H1 (cell line): ENCODE measurements at regions not wholly inside any gene's neighbourhood (a gene's known extent, or its start where the extent isn't known, plus 50 kb on each side); places are given as distances from the start of the nearest gene placed in this dataset.

Source experiments
- CTCF ChIA-PET: fragments of 300-600 bp; sonication (Branson Sonifier 250); formaldehyde crosslinking; loops from one replicate; lab custom pipeline; 2021; ENCODE audit not compliant: partially characterized antibody; lab: Charles Lee
- POLR2A ChIA-PET: fragments of 300-600 bp; sonication (Branson Sonifier 250); formaldehyde crosslinking; loops from one replicate; lab custom pipeline; 2021; ENCODE audit warnings: inconsistent platforms; ENCODE audit not compliant: partially characterized antibody; lab: Charles Lee
- DNase-seq, 2 experiments: peaks; one replicate each; pipeline versions ENCODE4 v3.0.0 to v3.0.0-alpha.2; 2010 to 2022; ENCODE audit warnings: low spot score in 2 of 2, low read depth in 1 of 2, mixed read lengths in 1 of 2
- FAIRE-seq: peaks from 2 replicates; lab custom pipeline; 2011; peaks lifted over from hg19 to GRCh38; lab: Jason Lieb, UNC
- H2AFZ ChIP-seq: 2 replicates; pipeline ENCODE4 v1.8.1; 2012; ENCODE audit warnings: low read length, inconsistent platforms
- H2AK5ac ChIP-seq: 2 replicates; pipeline ENCODE4 v1.6.1; 2013; ENCODE audit warnings: low read depth, low read length
- H2BK120ac ChIP-seq: replicated peaks from 2 replicates; pipeline ENCODE3; 2013; ENCODE audit warnings: low read depth, low read length, inconsistent platforms
- H2BK12ac ChIP-seq: 2 replicates; pipeline ENCODE4 v1.6.1; 2013; ENCODE audit warnings: low read depth, low read length
- H2BK15ac ChIP-seq: 2 replicates; pipeline ENCODE4 v1.6.1; 2013; ENCODE audit warnings: low read length
- H2BK20ac ChIP-seq: 2 replicates; pipeline ENCODE4 v1.6.1; 2013; ENCODE audit warnings: low read length
- H2BK5ac ChIP-seq: 2 replicates; pipeline ENCODE4 v1.6.1; 2013; ENCODE audit warnings: low read depth, low read length
- H3K14ac ChIP-seq: 2 replicates; pipeline ENCODE4 v1.6.1; 2013; ENCODE audit warnings: inconsistent platforms; ENCODE audit not compliant: insufficient read length
- H3K18ac ChIP-seq: 2 replicates; pipeline ENCODE4 v1.6.1; 2013; ENCODE audit warnings: low read length; ENCODE audit errors: extremely low read depth
- H3K23ac ChIP-seq: 2 replicates; pipeline ENCODE4 v1.6.1; 2013; ENCODE audit warnings: inconsistent platforms; ENCODE audit not compliant: insufficient read length
- H3K23me2 ChIP-seq: 2 replicates; pipeline ENCODE4 v1.6.1; 2013; ENCODE audit warnings: low read depth, low read length
- H3K27ac ChIP-seq: 2 replicates; pipeline ENCODE4 v1.6.1; 2011; ENCODE audit warnings: low read depth, low read length, inconsistent platforms
- H3K27me3 ChIP-seq, 4 experiments: replicated peaks in 1 of 4; 1 replicate in 1 of 4; 2 replicates in 3 of 4; pipeline versions ENCODE4 v1.6.1 to v1.8.1; 2011 to 2013; ENCODE audit warnings: low read length in 3 of 4, mild to moderate bottlenecking in 3 of 4, inconsistent platforms in 2 of 4, mixed read lengths in 2 of 4, moderate library complexity in 1 of 4; ENCODE audit not compliant: control insufficient read depth in 3 of 4, insufficient read depth in 3 of 4; ENCODE audit errors: extremely low read depth in 1 of 4
- H3K36me3 ChIP-seq, 4 experiments: 2 replicates each; pipeline versions ENCODE4 v1.6.1 to v1.8.1; 2011 to 2013; ENCODE audit warnings: mild to moderate bottlenecking in 4 of 4, low read length in 3 of 4, moderate library complexity in 2 of 4, control low read depth in 1 of 4, inconsistent platforms in 1 of 4; ENCODE audit not compliant: insufficient read depth in 4 of 4, control insufficient read depth in 2 of 4
- H3K4ac ChIP-seq: replicated peaks from 2 replicates; pipeline ENCODE3; 2013; ENCODE audit warnings: low read length, low read depth, mixed read lengths, inconsistent platforms; ENCODE audit not compliant: insufficient read length
- H3K4me1 ChIP-seq, 4 experiments: replicated peaks in 1 of 4; 1 replicate in 1 of 4; 2 replicates in 3 of 4; pipeline versions ENCODE4 v1.6.1 to v1.8.1; 2011 to 2013; ENCODE audit warnings: low read length in 3 of 4, inconsistent platforms in 2 of 4, mixed read lengths in 1 of 4; ENCODE audit not compliant: insufficient read depth in 4 of 4, control insufficient read depth in 3 of 4
- H3K4me2 ChIP-seq, 2 experiments: 2 replicates each; pipeline versions ENCODE4 v1.6.1 to v1.8.1; 2011 to 2013; ENCODE audit warnings: low read depth in 2 of 2, low read length in 2 of 2, control low read depth in 1 of 2, inconsistent platforms in 1 of 2, mild to moderate bottlenecking in 1 of 2; ENCODE audit not compliant: insufficient read depth in 1 of 2
- H3K4me3 ChIP-seq, 4 experiments: fragments of 200-600, 300-600 bp in 1 of 4; sonication (generic), shearing (Covaris generic), sonication (Bioruptor Twin) in 1 of 4; 2 replicates each; pipeline versions ENCODE4 v1.5.1 to v1.8.1; 2011 to 2016; ENCODE audit warnings: low read length in 4 of 4, low read depth in 3 of 4, control low read depth in 2 of 4, inconsistent platforms in 2 of 4, mild to moderate bottlenecking in 2 of 4, mixed read lengths in 1 of 4, moderate library complexity in 1 of 4; ENCODE audit not compliant: insufficient read depth in 2 of 4; ENCODE audit errors: extremely low read depth in 1 of 4
- H3K56ac ChIP-seq: replicated peaks from 2 replicates; pipeline ENCODE3; 2013; ENCODE audit warnings: low read depth, mild to moderate bottlenecking, mixed read lengths, low read length, inconsistent platforms; ENCODE audit not compliant: insufficient read length
- H3K79me1 ChIP-seq: 2 replicates; pipeline ENCODE4 v1.6.1; 2013; ENCODE audit warnings: low read depth, low read length, control low read depth
- H3K79me2 ChIP-seq, 2 experiments: 2 replicates each; pipeline versions ENCODE4 v1.6.1 to v1.8.1; 2012 to 2013; ENCODE audit warnings: low read length in 2 of 2, mild to moderate bottlenecking in 2 of 2, inconsistent platforms in 1 of 2; ENCODE audit not compliant: insufficient read depth in 2 of 2, control insufficient read depth in 1 of 2
- H3K9ac ChIP-seq, 4 experiments: replicated peaks in 1 of 4; 1 replicate in 1 of 4; 2 replicates in 3 of 4; pipeline versions ENCODE4 v1.6.1 to v1.8.1; 2011 to 2013; ENCODE audit warnings: low read depth in 3 of 4, low read length in 3 of 4, control low read depth in 2 of 4, mild to moderate bottlenecking in 2 of 4, moderate library complexity in 2 of 4, inconsistent platforms in 1 of 4; ENCODE audit errors: extremely low read depth in 1 of 4
- H3K9me3 ChIP-seq, 2 experiments: 2 replicates each; pipeline versions ENCODE4 v1.6.1 to v1.8.1; 2012 to 2013; ENCODE audit warnings: mild to moderate bottlenecking in 2 of 2, moderate library complexity in 2 of 2, control low read depth in 1 of 2, inconsistent platforms in 1 of 2, low read depth in 1 of 2, low read length in 1 of 2, mixed read lengths in 1 of 2; ENCODE audit not compliant: insufficient read depth in 2 of 2
- H4K20me1 ChIP-seq, 2 experiments: replicated peaks in 1 of 2; 2 replicates each; pipeline versions ENCODE3 to v1.8.1; 2011 to 2013; ENCODE audit warnings: inconsistent platforms in 2 of 2, low read length in 2 of 2, mild to moderate bottlenecking in 1 of 2; ENCODE audit not compliant: insufficient read depth in 2 of 2, control insufficient read depth in 1 of 2
- H4K5ac ChIP-seq: 2 replicates; pipeline ENCODE4 v1.6.1; 2013; ENCODE audit warnings: low read length, low read depth, mixed read lengths, inconsistent platforms; ENCODE audit not compliant: insufficient read length
- H4K8ac ChIP-seq: 2 replicates; pipeline ENCODE4 v1.8.0; 2013; ENCODE audit warnings: mild to moderate bottlenecking, moderate library complexity, low read length, inconsistent platforms; ENCODE audit not compliant: insufficient read depth; ENCODE audit errors: extremely low read depth
- H4K91ac ChIP-seq: replicated peaks from 2 replicates; pipeline ENCODE3; 2013; ENCODE audit warnings: low read length, mixed read lengths, inconsistent platforms; ENCODE audit not compliant: insufficient read length
- BRCA1 ChIP-seq: IDR thresholded peaks from 2 replicates; pipeline ENCODE4 v1.6.1; 2012; ENCODE audit warnings: low read depth, low read length, improper control_type of control experiment
- CBX8 ChIP-seq: fragments of 300-800, 300-1000 bp; sonication (generic); IDR thresholded peaks from 2 replicates; pipeline ENCODE4 v1.7.1; 2016; ENCODE audit warnings: low read depth, low read length, borderline replicate concordance
- KDM1A ChIP-seq: fragments of 200-600, 300-600 bp; sonication (generic); IDR thresholded peaks from 2 replicates; pipeline ENCODE4 v1.7.1; 2016; ENCODE audit warnings: mild to moderate bottlenecking, low read length, borderline replicate concordance
- POLR2AphosphoS5 ChIP-seq: IDR thresholded peaks from 2 replicates; pipeline ENCODE4 v1.6.1; 2011; ENCODE audit warnings: low read depth, low read length
- RBBP5 ChIP-seq: IDR thresholded peaks from 2 replicates; pipeline ENCODE4 v1.7.1; 2012; ENCODE audit warnings: low read depth, mild to moderate bottlenecking, inconsistent platforms, low read length, moderate library complexity, borderline replicate concordance
- SRF ChIP-seq: IDR thresholded peaks from 2 replicates; pipeline ENCODE4 v1.6.1; 2011; ENCODE audit warnings: mild to moderate bottlenecking, low read depth, low read length, moderate library complexity
- WGBS, 2 experiments: shearing (Covaris generic) in 1 of 2; methylation state at CpG; one replicate each; pipeline versions ENCODE4 v1.1.6 to v1.1.7; 2013 to 2015; ENCODE audit warnings: low lambda C conversion rate in 2 of 2, mixed read lengths in 2 of 2, inconsistent platforms in 1 of 2, low coverage in 1 of 2, missing lambda C conversion rate in 1 of 2; ENCODE audit not compliant: insufficient replicate concordance in 2 of 2, insufficient coverage in 1 of 2, insufficient read length in 1 of 2; ENCODE audit errors: extremely low coverage in 1 of 2, missing lambda C conversion rate in 1 of 2; 5-methylcytosine and 5-hydroxymethylcytosine counted together

- DNase-seq (no peak), FAIRE-seq (no peak)
- H4K91ac ChIP-seq = no peak overlapping the region
- no peak overlapping the region for H3K4me2 ChIP-seq
- no peak overlapping the region for H3K23ac ChIP-seq
- H2BK20ac ChIP-seq = no peak overlapping the region
- no peak overlapping the region for H3K14ac ChIP-seq
- no peak overlapping the region for H3K56ac ChIP-seq
- H3K27ac ChIP-seq = no peak overlapping the region
- no peak overlapping the region for H3K9ac ChIP-seq
- no peak overlapping the region for H4K5ac ChIP-seq
- H3K79me1 ChIP-seq = no peaks in the 10 kb centered on the region
- H2AFZ ChIP-seq = no peak overlapping the region
- peaks cover 0 to 3% (median under 1%) of the 10 kb centered on the region in 4 experiments; a peak in 2 of 7 replicates for H3K4me1 ChIP-seq
- no peak overlapping the region for H2BK5ac ChIP-seq
- no peak overlapping the region for H2BK15ac ChIP-seq
- no peak overlapping the region for H2AK5ac ChIP-seq
- no peaks in the 10 kb centered on the region for H3K36me3 ChIP-seq
- 65% methylated on average over 1 of the region's 1 CpG; no CpG with 5 or more reads in 1 of the 2 experiments for WGBS, 2 experiments
- H2BK12ac ChIP-seq = no peak overlapping the region
- no peak overlapping the region for H2BK120ac ChIP-seq
- no peak overlapping the region for H3K4me3 ChIP-seq
- no peak overlapping the region for H4K8ac ChIP-seq
- ChIA-PET CTCF (no interaction called here), POLR2A (no interaction called here)
- H3K79me2 ChIP-seq = no peaks in the 10 kb centered on the region
- H3K27me3 ChIP-seq = peaks cover 0 to 2% (median under 1%) of the 10 kb centered on the region in 4 experiments; a peak in 4 of 7 replicates
- H4K20me1 ChIP-seq = no peaks in the 10 kb centered on the region
- no peaks in the 10 kb centered on the region for H3K9me3 ChIP-seq
- no peaks in the 10 kb centered on the region for H3K23me2 ChIP-seq
- H3K4ac ChIP-seq = no peak overlapping the region
- H3K18ac ChIP-seq = no peak overlapping the region
- TF ChIP-seq BRCA1 = no peak
- TF ChIP-seq SRF = no peak
- no peak for TF ChIP-seq CBX8
- no peak for TF ChIP-seq POLR2AphosphoS5
- no peak for TF ChIP-seq KDM1A
- no peak for TF ChIP-seq RBBP5
Observed at GRCh38 chr5:67390935-67391334, 194.3 kb upstream of the CD180 start.
